H1 (cell line): ENCODE measurements at regions not wholly inside any gene's neighbourhood (a gene's known extent, or its start where the extent isn't known, plus 50 kb on each side); places are given as distances from the start of the nearest gene placed in this dataset.

Experiments used
- CTCF ChIA-PET: fragments of 300-600 bp; sonication (Branson Sonifier 250); formaldehyde crosslinking; loops from one replicate; lab custom pipeline; 2021; ENCODE audit not compliant: partially characterized antibody; lab: Charles Lee
- POLR2A ChIA-PET: fragments of 300-600 bp; sonication (Branson Sonifier 250); formaldehyde crosslinking; loops from one replicate; lab custom pipeline; 2021; ENCODE audit warnings: inconsistent platforms; ENCODE audit not compliant: partially characterized antibody; lab: Charles Lee
- DNase-seq, 2 experiments: peaks; one replicate each; pipeline versions ENCODE4 v3.0.0 to v3.0.0-alpha.2; 2010 to 2022; ENCODE audit warnings: low spot score in 2 of 2, low read depth in 1 of 2, mixed read lengths in 1 of 2
- FAIRE-seq: peaks from 2 replicates; lab custom pipeline; 2011; peaks lifted over from hg19 to GRCh38; lab: Jason Lieb, UNC
- H2AFZ ChIP-seq: 2 replicates; pipeline ENCODE4 v1.8.1; 2012; ENCODE audit warnings: low read length, inconsistent platforms
- H2AK5ac ChIP-seq: 2 replicates; pipeline ENCODE4 v1.6.1; 2013; ENCODE audit warnings: low read depth, low read length
- H2BK120ac ChIP-seq: replicated peaks from 2 replicates; pipeline ENCODE3; 2013; ENCODE audit warnings: low read depth, low read length, inconsistent platforms
- H2BK12ac ChIP-seq: 2 replicates; pipeline ENCODE4 v1.6.1; 2013; ENCODE audit warnings: low read depth, low read length
- H2BK15ac ChIP-seq: 2 replicates; pipeline ENCODE4 v1.6.1; 2013; ENCODE audit warnings: low read length
- H2BK20ac ChIP-seq: 2 replicates; pipeline ENCODE4 v1.6.1; 2013; ENCODE audit warnings: low read length
- H2BK5ac ChIP-seq: 2 replicates; pipeline ENCODE4 v1.6.1; 2013; ENCODE audit warnings: low read depth, low read length
- H3K14ac ChIP-seq: 2 replicates; pipeline ENCODE4 v1.6.1; 2013; ENCODE audit warnings: inconsistent platforms; ENCODE audit not compliant: insufficient read length
- H3K18ac ChIP-seq: 2 replicates; pipeline ENCODE4 v1.6.1; 2013; ENCODE audit warnings: low read length; ENCODE audit errors: extremely low read depth
- H3K23ac ChIP-seq: 2 replicates; pipeline ENCODE4 v1.6.1; 2013; ENCODE audit warnings: inconsistent platforms; ENCODE audit not compliant: insufficient read length
- H3K23me2 ChIP-seq: 2 replicates; pipeline ENCODE4 v1.6.1; 2013; ENCODE audit warnings: low read depth, low read length
- H3K27ac ChIP-seq: 2 replicates; pipeline ENCODE4 v1.6.1; 2011; ENCODE audit warnings: low read depth, low read length, inconsistent platforms
- H3K27me3 ChIP-seq, 4 experiments: replicated peaks in 1 of 4; 1 replicate in 1 of 4; 2 replicates in 3 of 4; pipeline versions ENCODE4 v1.6.1 to v1.8.1; 2011 to 2013; ENCODE audit warnings: low read length in 3 of 4, mild to moderate bottlenecking in 3 of 4, inconsistent platforms in 2 of 4, mixed read lengths in 2 of 4, moderate library complexity in 1 of 4; ENCODE audit not compliant: control insufficient read depth in 3 of 4, insufficient read depth in 3 of 4; ENCODE audit errors: extremely low read depth in 1 of 4
- H3K36me3 ChIP-seq, 4 experiments: 2 replicates each; pipeline versions ENCODE4 v1.6.1 to v1.8.1; 2011 to 2013; ENCODE audit warnings: mild to moderate bottlenecking in 4 of 4, low read length in 3 of 4, moderate library complexity in 2 of 4, control low read depth in 1 of 4, inconsistent platforms in 1 of 4; ENCODE audit not compliant: insufficient read depth in 4 of 4, control insufficient read depth in 2 of 4
- H3K4ac ChIP-seq: replicated peaks from 2 replicates; pipeline ENCODE3; 2013; ENCODE audit warnings: low read length, low read depth, mixed read lengths, inconsistent platforms; ENCODE audit not compliant: insufficient read length
- H3K4me1 ChIP-seq, 4 experiments: replicated peaks in 1 of 4; 1 replicate in 1 of 4; 2 replicates in 3 of 4; pipeline versions ENCODE4 v1.6.1 to v1.8.1; 2011 to 2013; ENCODE audit warnings: low read length in 3 of 4, inconsistent platforms in 2 of 4, mixed read lengths in 1 of 4; ENCODE audit not compliant: insufficient read depth in 4 of 4, control insufficient read depth in 3 of 4
- H3K4me2 ChIP-seq, 2 experiments: 2 replicates each; pipeline versions ENCODE4 v1.6.1 to v1.8.1; 2011 to 2013; ENCODE audit warnings: low read depth in 2 of 2, low read length in 2 of 2, control low read depth in 1 of 2, inconsistent platforms in 1 of 2, mild to moderate bottlenecking in 1 of 2; ENCODE audit not compliant: insufficient read depth in 1 of 2
- H3K4me3 ChIP-seq, 4 experiments: fragments of 200-600, 300-600 bp in 1 of 4; sonication (generic), shearing (Covaris generic), sonication (Bioruptor Twin) in 1 of 4; 2 replicates each; pipeline versions ENCODE4 v1.5.1 to v1.8.1; 2011 to 2016; ENCODE audit warnings: low read length in 4 of 4, low read depth in 3 of 4, control low read depth in 2 of 4, inconsistent platforms in 2 of 4, mild to moderate bottlenecking in 2 of 4, mixed read lengths in 1 of 4, moderate library complexity in 1 of 4; ENCODE audit not compliant: insufficient read depth in 2 of 4; ENCODE audit errors: extremely low read depth in 1 of 4
- H3K56ac ChIP-seq: replicated peaks from 2 replicates; pipeline ENCODE3; 2013; ENCODE audit warnings: low read depth, mild to moderate bottlenecking, mixed read lengths, low read length, inconsistent platforms; ENCODE audit not compliant: insufficient read length
- H3K79me1 ChIP-seq: 2 replicates; pipeline ENCODE4 v1.6.1; 2013; ENCODE audit warnings: low read depth, low read length, control low read depth
- H3K79me2 ChIP-seq, 2 experiments: 2 replicates each; pipeline versions ENCODE4 v1.6.1 to v1.8.1; 2012 to 2013; ENCODE audit warnings: low read length in 2 of 2, mild to moderate bottlenecking in 2 of 2, inconsistent platforms in 1 of 2; ENCODE audit not compliant: insufficient read depth in 2 of 2, control insufficient read depth in 1 of 2
- H3K9ac ChIP-seq, 4 experiments: replicated peaks in 1 of 4; 1 replicate in 1 of 4; 2 replicates in 3 of 4; pipeline versions ENCODE4 v1.6.1 to v1.8.1; 2011 to 2013; ENCODE audit warnings: low read depth in 3 of 4, low read length in 3 of 4, control low read depth in 2 of 4, mild to moderate bottlenecking in 2 of 4, moderate library complexity in 2 of 4, inconsistent platforms in 1 of 4; ENCODE audit errors: extremely low read depth in 1 of 4
- H3K9me3 ChIP-seq, 2 experiments: 2 replicates each; pipeline versions ENCODE4 v1.6.1 to v1.8.1; 2012 to 2013; ENCODE audit warnings: mild to moderate bottlenecking in 2 of 2, moderate library complexity in 2 of 2, control low read depth in 1 of 2, inconsistent platforms in 1 of 2, low read depth in 1 of 2, low read length in 1 of 2, mixed read lengths in 1 of 2; ENCODE audit not compliant: insufficient read depth in 2 of 2
- H4K20me1 ChIP-seq, 2 experiments: replicated peaks in 1 of 2; 2 replicates each; pipeline versions ENCODE3 to v1.8.1; 2011 to 2013; ENCODE audit warnings: inconsistent platforms in 2 of 2, low read length in 2 of 2, mild to moderate bottlenecking in 1 of 2; ENCODE audit not compliant: insufficient read depth in 2 of 2, control insufficient read depth in 1 of 2
- H4K5ac ChIP-seq: 2 replicates; pipeline ENCODE4 v1.6.1; 2013; ENCODE audit warnings: low read length, low read depth, mixed read lengths, inconsistent platforms; ENCODE audit not compliant: insufficient read length
- H4K8ac ChIP-seq: 2 replicates; pipeline ENCODE4 v1.8.0; 2013; ENCODE audit warnings: mild to moderate bottlenecking, moderate library complexity, low read length, inconsistent platforms; ENCODE audit not compliant: insufficient read depth; ENCODE audit errors: extremely low read depth
- H4K91ac ChIP-seq: replicated peaks from 2 replicates; pipeline ENCODE3; 2013; ENCODE audit warnings: low read length, mixed read lengths, inconsistent platforms; ENCODE audit not compliant: insufficient read length
- BACH1 ChIP-seq: IDR thresholded peaks from 2 replicates; pipeline ENCODE4 v1.6.1; 2012; ENCODE audit warnings: low read length, improper control_type of control experiment
- BCL11A ChIP-seq, 2 experiments: IDR thresholded peaks; one replicate each; pipeline ENCODE4 v1.6.1; 2011; ENCODE audit warnings: low read depth in 2 of 2, low read length in 2 of 2, mild to moderate bottlenecking in 2 of 2
- EGR1 ChIP-seq: IDR thresholded peaks from 2 replicates; pipeline ENCODE4 v1.6.1; 2011; ENCODE audit warnings: low read depth, low read length, borderline replicate concordance
- KDM4A ChIP-seq: IDR thresholded peaks from one replicate; pipeline ENCODE4 v1.7.1; 2012; ENCODE audit warnings: low read depth, mild to moderate bottlenecking, moderate library complexity, low read length, inconsistent platforms; ENCODE audit not compliant: severe bottlenecking
- RBBP5 ChIP-seq: IDR thresholded peaks from 2 replicates; pipeline ENCODE4 v1.7.1; 2012; ENCODE audit warnings: low read depth, mild to moderate bottlenecking, inconsistent platforms, low read length, moderate library complexity, borderline replicate concordance
- RFX5 ChIP-seq: IDR thresholded peaks from 2 replicates; pipeline ENCODE4 v1.6.1; 2011; ENCODE audit warnings: low read depth, low read length, improper control_type of control experiment, borderline replicate concordance
- RNF2 ChIP-seq: fragments of 200-900, 300-1000 bp; sonication (generic); IDR thresholded peaks from 2 replicates; pipeline ENCODE4 v1.7.1; 2016; ENCODE audit warnings: borderline replicate concordance, low read depth, mild to moderate bottlenecking, antibody characterized with exemption, low read length; ENCODE audit not compliant: poor library complexity, severe bottlenecking; ENCODE audit errors: missing control alignments
- SIX5 ChIP-seq: IDR thresholded peaks from 2 replicates; pipeline ENCODE4 v1.6.1; 2011; ENCODE audit warnings: mild to moderate bottlenecking, low read depth, low read length
- SRF ChIP-seq: IDR thresholded peaks from 2 replicates; pipeline ENCODE4 v1.6.1; 2011; ENCODE audit warnings: mild to moderate bottlenecking, low read depth, low read length, moderate library complexity
- TCF12 ChIP-seq: IDR thresholded peaks from 2 replicates; pipeline ENCODE4 v1.6.1; 2011; ENCODE audit warnings: low read depth, mild to moderate bottlenecking, low read length
- TEAD4 ChIP-seq: IDR thresholded peaks from 2 replicates; pipeline ENCODE4 v1.6.1; 2012; ENCODE audit warnings: low read depth, low read length, inconsistent platforms, mixed read lengths
- WGBS, 2 experiments: shearing (Covaris generic) in 1 of 2; methylation state at CpG; one replicate each; pipeline versions ENCODE4 v1.1.6 to v1.1.7; 2013 to 2015; ENCODE audit warnings: low lambda C conversion rate in 2 of 2, mixed read lengths in 2 of 2, inconsistent platforms in 1 of 2, low coverage in 1 of 2, missing lambda C conversion rate in 1 of 2; ENCODE audit not compliant: insufficient replicate concordance in 2 of 2, insufficient coverage in 1 of 2, insufficient read length in 1 of 2; ENCODE audit errors: extremely low coverage in 1 of 2, missing lambda C conversion rate in 1 of 2; 5-methylcytosine and 5-hydroxymethylcytosine counted together

DNA sequence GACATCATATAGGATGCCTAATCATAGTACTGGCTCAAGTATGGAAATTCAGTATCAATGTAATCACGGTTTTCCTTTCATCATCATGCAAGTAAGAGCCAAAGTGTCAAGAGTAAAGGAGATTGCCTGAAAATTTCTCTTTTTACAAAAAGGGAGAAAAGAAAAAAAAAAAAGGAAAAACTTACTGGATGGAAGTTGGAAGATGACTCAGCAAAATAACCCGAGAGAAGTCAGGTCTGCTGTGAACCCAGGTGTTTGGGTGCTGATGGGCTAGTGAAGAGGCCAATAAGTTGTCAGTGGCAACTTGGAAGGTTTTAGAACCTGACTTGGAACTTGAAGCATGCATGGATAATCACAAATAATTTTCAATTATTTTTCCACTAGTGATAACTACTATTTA is 441.9 kb upstream of the SLC14A2 start:
- ChIA-PET CTCF (interaction anchor here (0.8 kb wide), 1 partner anchor 29 kb away, joined by 3 read pairs; no protein-coding TSS in a partner anchor), POLR2A (no interaction called here)
- no peak overlapping the region for H3K9ac ChIP-seq
- no peaks in the 10 kb centered on the region for H3K27me3 ChIP-seq
- H2BK15ac ChIP-seq, result no peak overlapping the region
- no peak overlapping the region for H2BK120ac ChIP-seq
- FAIRE-seq (no peak), DNase-seq (no peak)
- no peak overlapping the region for H3K27ac ChIP-seq
- H4K5ac ChIP-seq, result no peak overlapping the region
- no peak overlapping the region for H3K4me2 ChIP-seq
- WGBS, 2 experiments, result 91% methylated on average over 2 of the region's 2 CpGs; no CpG with 5 or more reads in 1 of the 2 experiments
- H4K8ac ChIP-seq, result no peak overlapping the region
- no peaks in the 10 kb centered on the region for H4K20me1 ChIP-seq
- H3K14ac ChIP-seq, result no peak overlapping the region
- H2AFZ ChIP-seq, result no peak overlapping the region
- no peak overlapping the region for H3K18ac ChIP-seq
- H3K23me2 ChIP-seq, result no peaks in the 10 kb centered on the region
- no peak overlapping the region for H4K91ac ChIP-seq
- H2BK5ac ChIP-seq, result no peak overlapping the region
- no peaks in the 10 kb centered on the region for H3K79me2 ChIP-seq
- no peaks in the 10 kb centered on the region for H3K79me1 ChIP-seq
- H3K4ac ChIP-seq, result no peak overlapping the region
- no peaks in the 10 kb centered on the region for H3K36me3 ChIP-seq
- H2AK5ac ChIP-seq, result no peak overlapping the region
- no peak overlapping the region for H3K4me3 ChIP-seq
- H3K23ac ChIP-seq, result no peak overlapping the region
- no peak overlapping the region for H2BK20ac ChIP-seq
- H2BK12ac ChIP-seq, result no peak overlapping the region
- no peak overlapping the region for H3K56ac ChIP-seq
- no peaks in the 10 kb centered on the region for H3K9me3 ChIP-seq
- no peaks in the 10 kb centered on the region for H3K4me1 ChIP-seq
- no peak for TF ChIP-seq RNF2
- no peak for TF ChIP-seq BCL11A (IDR thresholded peaks at IDR 0.05; ENCODE audit: low read depth in 2 of 2, low read length in 2 of 2)
- TF ChIP-seq BACH1, result peak; percentile 82
- no peak for TF ChIP-seq SIX5
- TF ChIP-seq KDM4A, result no peak
- TF ChIP-seq EGR1, result no peak
- TF ChIP-seq TCF12, result no peak
- no peak for TF ChIP-seq TEAD4
- no peak for TF ChIP-seq RFX5
- TF ChIP-seq RBBP5, result no peak
- no peak for TF ChIP-seq SRF
